ENCODE measurements at regions not wholly inside any gene's neighbourhood (a gene's known extent, or its start where the extent isn't known, plus 50 kb on each side); places are given as distances from the start of the nearest gene placed in this dataset.

- TF ChIP-seq, protein P1, sequence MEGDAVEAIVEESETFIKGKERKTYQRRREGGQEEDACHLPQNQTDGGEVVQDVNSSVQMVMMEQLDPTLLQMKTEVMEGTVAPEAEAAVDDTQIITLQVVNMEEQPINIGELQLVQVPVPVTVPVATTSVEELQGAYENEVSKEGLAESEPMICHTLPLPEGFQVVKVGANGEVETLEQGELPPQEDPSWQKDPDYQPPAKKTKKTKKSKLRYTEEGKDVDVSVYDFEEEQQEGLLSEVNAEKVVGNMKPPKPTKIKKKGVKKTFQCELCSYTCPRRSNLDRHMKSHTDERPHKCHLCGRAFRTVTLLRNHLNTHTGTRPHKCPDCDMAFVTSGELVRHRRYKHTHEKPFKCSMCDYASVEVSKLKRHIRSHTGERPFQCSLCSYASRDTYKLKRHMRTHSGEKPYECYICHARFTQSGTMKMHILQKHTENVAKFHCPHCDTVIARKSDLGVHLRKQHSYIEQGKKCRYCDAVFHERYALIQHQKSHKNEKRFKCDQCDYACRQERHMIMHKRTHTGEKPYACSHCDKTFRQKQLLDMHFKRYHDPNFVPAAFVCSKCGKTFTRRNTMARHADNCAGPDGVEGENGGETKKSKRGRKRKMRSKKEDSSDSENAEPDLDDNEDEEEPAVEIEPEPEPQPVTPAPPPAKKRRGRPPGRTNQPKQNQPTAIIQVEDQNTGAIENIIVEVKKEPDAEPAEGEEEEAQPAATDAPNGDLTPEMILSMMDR (IDR thresholded peaks at IDR 0.05), result no peak
- TF ChIP-seq ZFX (IDR thresholded peaks at IDR 0.05; ENCODE audit: borderline replicate concordance), result no peak
Observed at GRCh38 chr5:121088341-121088740, 624.2 kb downstream of the PRR16 start.

All from 22Rv1 (cell line).